ENCODE measurements at regions not wholly inside any gene's neighbourhood (a gene's known extent, or its start where the extent isn't known, plus 50 kb on each side); places are given as distances from the start of the nearest gene placed in this dataset.

DNA sequence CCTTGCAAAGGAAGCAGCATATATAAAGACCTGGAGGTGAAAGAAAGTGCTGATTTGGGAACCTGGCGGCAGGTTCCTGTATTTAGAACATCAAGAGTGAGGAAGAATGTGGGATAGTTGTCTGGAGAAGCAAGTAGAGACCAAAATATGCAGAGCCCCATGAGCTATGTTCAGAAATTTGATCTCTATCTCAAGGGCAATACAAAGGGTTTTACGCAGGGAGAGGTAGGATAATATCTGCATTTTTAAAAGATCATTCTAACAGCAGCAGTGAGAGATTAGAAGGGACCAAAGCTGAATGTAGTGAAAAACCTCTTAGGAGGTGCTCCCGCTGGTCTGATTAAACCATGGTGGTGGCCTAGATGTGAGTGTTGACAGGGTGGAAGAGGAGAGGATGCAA is 453.9 kb upstream of the PKN2 start:
- H3K4me3 ChIP-seq (ENCODE audit: low read depth, low read length) = no peak overlapping the region
- TF ChIP-seq, protein P1, sequence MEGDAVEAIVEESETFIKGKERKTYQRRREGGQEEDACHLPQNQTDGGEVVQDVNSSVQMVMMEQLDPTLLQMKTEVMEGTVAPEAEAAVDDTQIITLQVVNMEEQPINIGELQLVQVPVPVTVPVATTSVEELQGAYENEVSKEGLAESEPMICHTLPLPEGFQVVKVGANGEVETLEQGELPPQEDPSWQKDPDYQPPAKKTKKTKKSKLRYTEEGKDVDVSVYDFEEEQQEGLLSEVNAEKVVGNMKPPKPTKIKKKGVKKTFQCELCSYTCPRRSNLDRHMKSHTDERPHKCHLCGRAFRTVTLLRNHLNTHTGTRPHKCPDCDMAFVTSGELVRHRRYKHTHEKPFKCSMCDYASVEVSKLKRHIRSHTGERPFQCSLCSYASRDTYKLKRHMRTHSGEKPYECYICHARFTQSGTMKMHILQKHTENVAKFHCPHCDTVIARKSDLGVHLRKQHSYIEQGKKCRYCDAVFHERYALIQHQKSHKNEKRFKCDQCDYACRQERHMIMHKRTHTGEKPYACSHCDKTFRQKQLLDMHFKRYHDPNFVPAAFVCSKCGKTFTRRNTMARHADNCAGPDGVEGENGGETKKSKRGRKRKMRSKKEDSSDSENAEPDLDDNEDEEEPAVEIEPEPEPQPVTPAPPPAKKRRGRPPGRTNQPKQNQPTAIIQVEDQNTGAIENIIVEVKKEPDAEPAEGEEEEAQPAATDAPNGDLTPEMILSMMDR (conservative IDR thresholded peaks at IDR 0.05; ENCODE audit: low read depth, low read length) = no peak
- no peak for DNase-seq (ENCODE audit: low read depth)

DNA sequence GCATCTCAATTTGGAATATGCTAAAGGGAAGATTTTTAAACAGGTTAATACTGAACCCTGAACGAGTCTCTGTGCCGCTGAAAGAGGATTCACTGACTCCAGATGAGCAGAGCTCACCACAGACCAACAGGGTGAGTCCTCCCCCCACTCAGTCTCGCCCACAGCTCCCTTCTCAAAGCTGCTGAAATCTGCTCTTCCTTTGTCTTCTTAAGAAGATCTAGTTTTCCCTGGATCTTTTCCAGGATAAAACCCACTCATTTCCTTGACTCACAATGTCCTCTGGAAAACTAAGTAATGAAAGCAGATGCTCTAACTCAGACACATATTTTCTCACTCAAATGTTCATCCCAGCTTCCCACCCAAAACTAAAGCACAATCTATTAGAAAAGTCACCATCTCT is 447.0 kb upstream of the PKN2 start:
- no peak for DNase-seq (ENCODE audit: low read depth)
- H3K4me3 ChIP-seq (ENCODE audit: low read depth, low read length) = no peak overlapping the region
- TF ChIP-seq, protein P1 (conservative IDR thresholded peaks at IDR 0.05; ENCODE audit: low read depth, low read length) = no peak

DNA sequence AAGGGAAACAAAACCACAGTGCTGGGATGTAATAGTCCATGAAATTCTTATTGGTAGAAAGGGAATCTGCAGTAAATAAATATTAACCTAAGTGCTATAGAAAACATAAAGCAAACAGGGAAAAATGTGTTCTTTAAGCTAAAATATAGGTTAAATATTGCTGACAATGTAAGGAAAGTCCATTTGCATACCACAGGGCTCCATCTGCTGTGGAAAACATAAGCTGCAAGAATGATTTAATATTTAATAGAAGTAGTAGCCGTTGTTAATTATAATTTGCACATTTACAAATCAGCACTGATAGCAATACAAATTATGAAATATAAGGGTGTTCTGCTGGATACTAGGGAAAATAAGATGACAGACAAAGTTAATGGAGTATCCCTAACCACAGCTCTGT is 444.9 kb upstream of the PKN2 start:
- H3K4me3 ChIP-seq (ENCODE audit: low read depth, low read length) = no peak overlapping the region
- DNase-seq (ENCODE audit: low read depth) = no peak
- TF ChIP-seq, protein P1 (conservative IDR thresholded peaks at IDR 0.05; ENCODE audit: low read depth, low read length) = no peak

DNA sequence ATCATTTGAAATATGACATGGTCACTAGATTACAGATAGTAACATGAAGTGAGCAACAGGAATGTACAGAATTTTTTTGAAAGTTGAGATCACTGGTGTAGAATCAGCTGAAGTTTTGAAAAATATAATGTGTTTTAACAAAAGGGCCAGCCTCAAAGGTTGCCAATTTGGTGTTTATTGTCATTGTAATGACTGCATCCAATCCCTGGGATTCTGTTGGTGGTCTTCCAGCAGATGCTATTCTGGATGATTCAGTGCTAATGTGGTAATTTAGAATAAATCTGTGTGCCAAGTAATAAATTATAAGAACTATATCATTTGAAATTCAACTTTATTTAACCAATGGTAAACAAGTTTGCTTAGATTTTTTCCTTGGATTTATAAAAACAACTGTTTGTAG is 436.4 kb upstream of the PKN2 start:
- H3K4me3 ChIP-seq (ENCODE audit: low read depth, low read length) = no peak overlapping the region
- TF ChIP-seq, protein P1 (conservative IDR thresholded peaks at IDR 0.05; ENCODE audit: low read depth, low read length) = no peak
- no peak for DNase-seq (ENCODE audit: low read depth)

DNA sequence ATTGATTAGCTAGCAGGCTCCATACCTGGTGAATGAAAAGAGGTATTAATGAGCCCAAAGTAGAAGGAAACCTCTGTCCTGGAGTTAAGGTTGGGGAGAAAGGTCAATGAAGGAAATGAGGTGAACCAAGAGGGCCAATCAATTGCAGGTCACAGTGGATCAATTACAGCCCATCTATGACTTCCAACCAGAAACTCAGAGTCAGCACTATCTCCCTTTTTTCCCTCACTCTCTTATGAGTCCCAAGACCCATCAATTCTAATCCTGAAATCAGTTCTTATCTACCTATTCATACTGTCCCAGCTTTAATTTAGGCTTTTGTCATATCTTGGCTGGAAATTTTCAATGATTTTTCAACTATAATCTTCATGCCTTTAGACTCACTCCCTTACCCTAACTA is 433.2 kb upstream of the PKN2 start:
- TF ChIP-seq, protein P1 (conservative IDR thresholded peaks at IDR 0.05; ENCODE audit: low read depth, low read length) = no peak
- DNase-seq (ENCODE audit: low read depth) = no peak
- no peak overlapping the region for H3K4me3 ChIP-seq (ENCODE audit: low read depth, low read length)

DNA sequence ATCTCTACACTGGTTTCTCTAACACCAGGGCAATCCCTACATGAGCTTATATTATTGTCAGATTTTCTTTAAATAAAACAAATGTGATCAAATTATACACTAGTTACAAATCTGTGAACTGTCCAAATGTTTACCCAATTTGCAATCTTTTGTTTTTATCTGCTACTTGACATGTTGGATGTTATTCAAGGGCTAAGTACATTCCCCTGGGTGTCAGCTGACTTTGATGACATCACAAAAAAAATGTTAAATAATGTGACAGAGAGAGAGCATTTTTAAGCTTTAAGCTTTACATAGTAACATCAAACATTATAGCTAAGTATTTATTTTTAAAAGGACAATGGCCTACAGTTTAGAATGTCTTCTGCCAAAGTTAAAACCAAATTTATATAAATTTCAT is 431.3 kb upstream of the PKN2 start:
- TF ChIP-seq, protein P1 (conservative IDR thresholded peaks at IDR 0.05; ENCODE audit: low read depth, low read length) = no peak
- no peak overlapping the region for H3K4me3 ChIP-seq (ENCODE audit: low read depth, low read length)
- DNase-seq (ENCODE audit: low read depth) = no peak

DNA sequence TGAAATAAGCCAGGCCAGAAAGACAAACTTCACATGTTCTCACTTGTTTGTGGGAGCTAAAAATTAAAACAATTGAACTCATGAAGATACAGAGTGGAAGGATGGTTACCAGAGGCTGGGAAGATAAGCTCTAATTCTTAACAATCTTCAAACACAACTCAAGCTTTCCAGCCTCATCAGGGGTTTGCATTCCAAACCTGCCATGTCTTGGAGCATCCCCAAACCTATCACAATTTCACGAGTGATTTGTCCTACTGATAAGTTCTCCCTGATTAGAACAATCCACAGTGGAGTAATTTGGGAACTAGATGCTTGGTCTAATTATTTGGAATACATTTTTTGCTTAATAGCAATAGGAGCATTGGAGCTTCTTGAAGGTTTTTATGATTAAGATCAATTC is 418.5 kb upstream of the PKN2 start:
- H3K4me3 ChIP-seq (ENCODE audit: low read depth, low read length) = no peak overlapping the region
- DNase-seq (ENCODE audit: low read depth) = no peak
- TF ChIP-seq, protein P1 (conservative IDR thresholded peaks at IDR 0.05; ENCODE audit: low read depth, low read length) = no peak
